ENCODE measurements at regions not wholly inside any gene's neighbourhood (a gene's known extent, or its start where the extent isn't known, plus 50 kb on each side); places are given as distances from the start of the nearest gene placed in this dataset.
"Not testable (repeated sequence)": the region's sequence is repeated elsewhere in the genome, so short reads cannot be mapped to it uniquely, and the experiment has no call there.

GRCh38 chr14:105893686-105894085 lies 367.3 kb downstream of the TMEM121 start:
- TF ChIP-seq POLR2A, CTCF (IDR thresholded peaks at IDR 0.05): not testable (repeated sequence)
